GM19455 (cell line): ENCODE measurements at regions not wholly inside any gene's neighbourhood (a gene's known extent, or its start where the extent isn't known, plus 50 kb on each side); places are given as distances from the start of the nearest gene placed in this dataset.
"Not testable (repeated sequence)": the region's sequence is repeated elsewhere in the genome, so short reads cannot be mapped to it uniquely, and the experiment has no call there.

Experiments
- ATAC-seq: cut with Tn5 transposase; IDR thresholded peaks from one replicate; pipeline ENCODE4 v1.9.1; 2021; ENCODE audit not compliant: unreplicated experiment

DNA sequence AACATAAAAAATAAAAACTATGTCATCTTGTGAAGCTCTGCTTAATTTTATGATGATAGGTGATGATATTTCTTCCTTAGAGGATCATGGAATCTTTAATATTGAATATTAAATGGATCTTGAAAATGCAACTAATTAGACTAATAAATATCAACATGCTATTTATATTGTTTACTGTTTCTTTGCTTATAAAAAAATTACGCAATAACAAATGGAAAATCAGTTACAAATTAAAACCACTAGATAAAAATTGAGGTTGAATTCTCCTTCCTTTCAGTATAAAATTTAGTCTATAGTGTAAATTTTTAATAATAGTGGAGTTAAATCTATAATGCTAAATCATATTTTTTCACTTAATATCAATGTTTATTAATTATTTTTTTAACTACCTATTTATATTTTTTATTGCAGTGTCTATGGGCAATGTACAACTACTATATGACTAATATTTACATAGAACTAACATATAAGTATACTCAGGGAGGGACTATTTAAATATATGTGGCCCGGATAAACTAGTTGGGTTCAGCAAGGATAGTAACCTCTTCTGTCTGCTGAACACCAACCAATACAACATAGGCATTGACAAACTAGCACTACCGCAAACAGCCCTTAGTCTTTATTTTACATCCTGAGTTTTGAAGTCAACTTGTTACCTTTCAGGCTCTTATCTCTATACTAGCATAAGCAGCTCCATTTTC is 628.0 kb downstream of the EFNB2 start:
- no peak for ATAC-seq

DNA sequence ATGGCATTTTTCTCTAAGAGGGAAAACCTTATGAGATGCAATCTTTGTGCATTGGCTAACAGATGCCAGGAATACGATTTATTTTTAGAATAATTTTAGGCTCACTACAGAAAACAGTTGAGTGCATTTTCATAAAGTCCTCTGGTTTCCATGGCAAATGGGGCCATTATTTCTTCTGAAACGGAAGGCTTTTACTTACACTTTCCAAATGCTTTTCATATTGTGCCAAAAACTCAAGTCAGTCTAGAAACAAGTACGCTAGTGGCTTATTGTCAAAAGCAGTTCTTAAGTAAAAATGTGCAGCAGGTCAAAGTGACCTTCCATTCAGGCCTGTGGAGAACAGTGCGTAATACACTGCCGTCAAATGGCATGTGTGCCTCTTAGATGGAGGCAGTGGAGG is 628.7 kb downstream of the EFNB2 start:
- no peak for ATAC-seq

DNA sequence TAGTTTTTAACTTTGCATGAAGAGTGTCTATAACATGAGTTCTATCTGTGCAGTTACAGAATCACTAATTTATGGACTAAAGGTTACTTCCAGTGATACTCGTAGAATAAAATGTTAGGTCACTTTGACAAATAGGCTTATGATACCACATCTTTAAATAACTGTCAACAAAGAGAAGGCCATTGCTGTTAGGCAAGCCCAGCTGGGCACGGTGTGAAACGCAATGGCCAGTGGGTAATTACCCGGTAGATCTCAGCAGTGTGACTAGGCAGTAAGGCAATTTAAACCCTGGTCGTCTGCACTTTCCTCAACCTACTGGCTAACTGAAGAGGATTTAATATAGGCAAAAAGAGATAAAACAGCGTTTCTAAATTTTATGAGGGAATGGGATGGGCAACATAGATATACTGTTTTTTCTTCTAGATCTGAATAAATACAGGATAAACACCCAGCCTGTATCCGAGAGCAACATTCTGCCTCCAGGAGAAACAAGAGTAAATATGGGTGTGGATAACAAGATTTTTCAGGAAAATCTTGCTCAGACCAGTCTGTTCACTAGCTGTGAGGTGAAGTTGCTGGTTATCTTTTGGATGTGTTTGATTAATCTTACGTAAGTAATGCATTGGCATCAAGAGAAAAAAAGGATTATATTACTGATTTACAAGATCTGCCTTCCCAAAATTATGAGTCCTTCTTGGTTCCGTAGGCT is 631.3 kb downstream of the EFNB2 start:
- no peak for ATAC-seq

DNA sequence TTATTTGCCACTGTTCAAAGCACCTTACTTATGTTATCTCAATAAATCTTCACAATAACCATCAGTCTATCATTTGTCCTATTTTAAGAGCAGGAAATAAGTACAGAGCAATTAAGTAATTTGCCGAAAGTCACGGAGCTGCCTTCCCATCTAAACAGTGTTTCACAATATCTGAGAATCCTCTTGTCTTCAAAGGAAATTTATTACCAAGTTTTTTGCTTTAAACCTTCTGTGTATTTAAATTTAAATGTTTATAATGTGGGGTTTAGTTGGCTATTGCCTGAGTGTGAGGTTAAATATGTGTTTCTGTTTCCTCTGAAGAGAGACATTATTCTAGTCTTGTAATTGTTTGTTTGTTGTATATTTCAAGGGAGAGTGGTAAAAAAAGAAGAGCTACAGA is 633.1 kb downstream of the EFNB2 start:
- no peak for ATAC-seq

DNA sequence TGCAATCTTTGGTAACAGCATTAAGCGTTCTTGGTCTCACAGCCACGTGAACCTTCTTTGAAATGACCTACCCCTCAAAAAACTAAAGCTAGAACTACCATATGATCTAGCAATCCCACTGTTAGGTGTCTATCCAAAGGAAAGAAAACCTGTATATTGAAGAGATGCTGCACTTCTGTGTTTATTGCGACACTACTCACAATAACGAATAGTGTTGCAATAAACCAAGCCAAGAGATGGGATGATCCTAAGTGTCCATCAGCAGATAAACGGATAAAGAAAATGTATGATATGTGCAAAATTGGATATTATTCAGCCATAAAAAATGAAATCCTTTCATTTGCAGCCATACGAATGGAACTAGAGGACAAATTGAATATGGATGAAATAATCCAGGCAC is 637.9 kb downstream of the EFNB2 start:
- no peak for ATAC-seq

DNA sequence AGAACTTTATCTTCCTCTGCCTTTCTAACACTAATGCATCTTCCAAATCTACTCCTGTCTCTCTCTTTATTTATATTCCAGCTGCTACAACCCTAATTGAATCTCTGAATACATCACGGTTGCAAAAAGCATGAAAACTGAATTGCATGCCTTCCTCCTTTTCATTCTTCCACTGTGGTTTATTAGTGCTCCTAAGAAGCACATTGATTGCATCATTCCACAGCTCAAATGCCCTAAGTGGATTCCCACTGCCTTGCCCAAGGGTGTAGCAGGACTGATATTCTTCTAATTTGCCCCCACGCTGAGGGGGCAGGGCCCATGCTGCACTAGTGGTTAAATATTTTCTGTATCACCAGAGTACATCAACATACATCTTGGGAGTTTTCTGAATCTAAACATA is 640.8 kb downstream of the EFNB2 start:
- no peak for ATAC-seq

DNA sequence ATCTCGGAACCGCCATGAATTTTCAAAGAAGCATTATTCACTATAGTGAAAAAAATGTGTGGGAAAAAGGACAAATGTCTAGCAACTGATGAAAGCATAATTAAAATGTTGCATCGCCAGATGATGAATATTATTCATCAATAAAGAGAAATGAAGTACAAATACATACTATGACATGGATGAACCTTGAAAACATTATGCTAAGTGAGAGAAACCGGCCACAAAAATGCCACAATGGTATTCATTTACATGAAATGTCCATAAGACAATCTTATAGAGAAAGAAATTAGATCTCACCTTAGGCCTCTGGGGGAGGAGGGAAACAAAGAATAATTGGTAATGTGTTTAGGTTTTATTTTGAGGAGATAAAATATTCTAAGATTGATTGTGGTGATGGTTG is 645.0 kb downstream of the EFNB2 start:
- ATAC-seq: no peak

DNA sequence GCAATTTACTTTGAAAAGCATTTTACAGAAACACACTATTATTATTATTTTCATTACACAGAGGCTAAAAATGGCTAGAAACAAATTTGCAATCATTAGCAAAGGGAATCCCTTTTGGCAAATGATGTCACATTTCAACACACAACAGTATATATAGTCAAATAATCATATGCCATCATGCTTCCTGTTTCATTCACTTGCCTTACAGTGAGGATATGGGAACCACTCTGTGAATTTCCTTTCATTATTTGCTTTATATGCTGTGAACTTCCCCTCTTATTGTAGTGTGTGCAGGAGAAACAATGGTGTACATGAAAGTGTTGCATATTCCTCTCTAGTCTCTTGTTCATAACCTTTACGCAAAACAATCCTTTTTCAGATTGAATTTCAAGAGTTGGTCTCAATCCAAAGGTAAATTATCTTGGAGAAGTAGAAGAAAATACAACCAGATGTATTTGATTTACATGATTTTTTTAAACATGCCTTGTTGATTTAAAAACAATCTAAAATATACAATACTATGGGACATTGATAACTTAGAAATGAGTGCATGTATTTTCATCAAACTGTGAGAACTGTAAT is 657.3 kb downstream of the EFNB2 start:
- no peak for ATAC-seq

DNA sequence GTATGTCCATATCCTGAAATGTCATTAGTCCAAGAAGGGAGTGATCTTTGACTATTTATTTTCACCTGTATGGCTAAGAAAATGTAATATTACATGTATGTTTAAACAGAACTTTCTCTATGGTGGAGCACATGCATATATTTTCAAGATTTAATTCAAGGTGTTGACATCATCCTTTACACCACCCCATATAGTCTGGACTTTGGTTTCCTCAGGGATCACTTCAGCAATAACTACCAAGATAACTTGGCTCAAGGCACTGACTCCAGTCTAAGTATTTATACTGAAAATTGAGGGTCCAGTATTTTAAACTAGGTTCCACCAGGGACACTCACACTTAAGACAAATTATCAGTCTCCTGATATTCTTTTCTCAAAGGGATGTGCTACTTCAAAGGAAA is 660.6 kb downstream of the EFNB2 start:
- ATAC-seq: no peak

DNA sequence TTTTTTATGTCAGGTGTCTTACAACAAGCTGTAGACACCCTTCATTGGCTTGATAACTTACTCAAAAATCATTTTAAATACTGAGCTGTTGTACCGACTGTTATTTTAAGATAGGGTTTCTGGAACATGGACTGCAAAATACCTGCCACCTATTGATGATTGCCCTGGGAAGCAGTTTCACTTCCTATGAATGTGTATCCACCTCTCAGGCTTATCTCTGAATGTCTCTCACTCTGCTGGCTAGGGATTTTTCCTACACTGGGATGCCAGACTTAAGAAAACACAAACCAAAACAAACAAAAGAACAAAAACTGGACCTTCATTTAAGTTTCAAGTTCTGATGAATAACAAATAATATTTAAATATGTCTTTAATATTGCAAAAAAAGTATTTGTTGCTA is 663.7 kb downstream of the EFNB2 start:
- ATAC-seq: no peak

DNA sequence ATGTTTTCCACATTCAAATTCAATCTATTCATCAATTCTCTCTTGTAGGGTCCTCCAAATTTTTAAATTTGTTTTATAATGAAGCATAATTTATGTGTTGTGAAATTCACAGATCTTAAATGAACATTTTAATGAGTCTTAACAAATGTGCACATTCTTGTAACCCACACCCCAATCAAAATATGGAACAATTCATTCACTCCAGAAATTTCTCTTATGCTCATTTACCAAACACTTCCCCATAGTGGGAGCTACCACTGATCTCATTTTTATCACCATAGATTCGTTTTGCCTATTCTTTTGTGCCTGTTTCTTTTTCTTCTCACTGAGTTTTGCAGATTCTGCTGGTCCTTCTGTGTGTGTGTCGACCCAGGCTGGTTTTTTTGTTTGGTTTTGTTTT is 664.1 kb downstream of the EFNB2 start:
- ATAC-seq: no peak

DNA sequence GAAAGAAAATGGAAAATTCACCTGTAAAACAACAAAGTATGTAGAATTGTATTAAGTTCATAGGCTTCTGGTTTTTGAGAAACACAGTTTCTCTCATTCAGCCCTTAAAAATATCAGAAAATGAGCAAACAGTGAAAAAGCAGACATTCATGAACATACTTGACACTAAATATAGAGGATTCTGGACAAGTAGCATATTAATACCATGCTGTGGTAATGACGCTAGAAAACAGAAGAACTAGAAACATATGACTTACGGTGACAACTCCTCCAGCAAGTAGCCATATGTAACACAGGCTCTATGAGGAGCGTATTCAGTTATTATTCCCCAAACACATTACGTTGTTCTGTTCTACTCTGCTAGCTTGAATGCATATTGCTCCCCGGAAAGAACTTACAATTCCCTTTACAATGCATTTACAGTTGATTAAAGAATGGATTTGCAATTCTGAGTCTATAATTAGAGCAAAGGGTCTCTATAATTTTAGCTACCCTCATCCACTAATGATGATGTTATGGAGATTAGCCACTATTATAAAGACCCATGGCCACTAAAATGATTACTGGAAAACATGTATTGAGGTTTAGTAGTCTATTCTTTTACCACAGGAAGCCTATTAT is 672.1 kb downstream of the EFNB2 start:
- no peak for ATAC-seq

DNA sequence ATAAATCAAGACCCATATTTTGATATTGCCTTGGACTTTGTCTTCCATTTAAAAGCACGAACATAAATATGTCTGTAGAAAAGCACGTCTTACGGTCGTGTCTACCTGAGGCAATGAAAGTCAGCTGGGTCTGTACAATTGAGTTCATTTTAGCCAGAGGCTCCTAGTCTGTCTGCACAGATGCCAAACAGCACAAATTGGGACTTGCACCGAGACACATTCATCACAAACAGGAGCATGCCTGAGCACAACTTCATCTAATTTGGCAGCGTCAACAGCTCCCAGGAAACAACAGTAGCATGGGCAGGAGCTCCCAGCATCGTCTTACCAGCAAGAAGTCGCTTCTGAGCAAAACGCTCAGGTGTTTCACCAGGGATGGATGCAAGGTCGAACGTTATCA is 687.0 kb downstream of the EFNB2 start:
- ATAC-seq: no peak

DNA sequence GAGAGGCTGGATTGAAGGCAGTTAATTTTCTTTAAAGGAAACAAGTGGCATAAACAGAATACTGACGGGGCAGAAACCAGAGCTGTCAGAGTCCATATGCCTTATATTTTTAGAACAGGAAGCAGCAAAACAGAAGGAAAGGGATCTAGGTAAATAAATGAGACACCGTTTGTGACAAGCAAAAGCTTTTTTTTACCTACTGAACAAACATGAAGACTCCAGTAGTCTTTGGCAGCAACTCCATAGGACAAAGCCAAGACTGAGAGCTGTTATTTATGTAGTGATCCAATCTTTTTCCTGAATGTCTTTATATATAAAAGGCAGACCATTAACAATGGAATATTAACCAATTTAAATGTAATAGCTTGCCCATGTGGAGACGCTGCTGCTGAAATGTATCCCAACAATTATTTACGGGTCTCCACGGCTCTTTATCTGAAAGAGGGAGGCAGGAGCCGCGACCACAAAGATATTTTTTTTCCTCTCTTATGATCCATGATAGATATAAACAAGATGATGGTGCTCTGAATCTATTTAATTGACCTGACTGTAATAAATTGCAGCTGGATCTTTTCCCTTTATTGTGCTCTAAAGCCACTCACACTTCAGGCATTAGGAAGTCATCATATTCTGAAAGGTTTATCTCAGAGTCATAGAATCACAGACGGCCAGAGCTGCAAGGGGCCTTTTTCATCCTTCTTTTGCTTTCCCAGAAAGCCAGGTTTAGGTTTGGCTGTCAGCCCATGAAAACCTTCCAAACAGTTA is 687.8 kb downstream of the EFNB2 start:
- no peak for ATAC-seq

DNA sequence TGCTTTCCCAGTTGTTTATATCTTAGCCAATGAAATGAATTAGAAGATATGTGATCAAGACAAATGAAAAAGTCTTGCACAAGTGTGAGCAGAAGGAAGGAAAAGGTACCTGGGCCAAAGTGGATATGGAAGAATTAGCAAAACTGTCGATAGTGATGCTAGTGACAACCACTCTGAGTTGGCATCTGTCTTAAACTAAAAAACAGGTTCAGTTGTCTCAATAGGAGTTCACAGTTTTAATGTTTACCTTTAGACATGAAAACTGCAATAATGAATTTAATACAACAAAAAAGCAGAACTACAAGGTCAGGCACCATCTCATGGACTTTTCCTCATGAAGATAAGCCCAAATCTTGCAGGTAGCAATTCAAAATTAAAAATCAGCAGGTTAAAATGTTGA is 688.5 kb downstream of the EFNB2 start:
- ATAC-seq: no peak

DNA sequence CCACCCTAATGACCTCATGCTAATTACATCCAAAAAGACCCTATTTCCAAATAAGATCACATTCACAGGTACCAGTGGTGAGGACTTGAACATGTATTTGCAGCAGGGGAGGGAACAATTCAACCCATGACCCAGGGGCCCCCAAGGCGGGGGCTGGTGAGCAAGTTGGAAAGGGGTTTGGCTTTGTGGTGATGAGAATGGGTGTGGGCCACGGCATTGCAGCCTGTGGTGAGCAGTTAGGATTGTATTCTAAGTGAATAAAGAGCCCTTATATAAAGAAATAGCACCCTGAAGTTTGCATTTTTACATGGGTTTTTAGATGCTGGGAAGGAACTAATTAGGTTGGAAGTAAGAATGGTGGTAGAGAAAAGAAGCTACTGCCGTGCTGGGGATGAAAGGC is 694.2 kb downstream of the EFNB2 start:
- ATAC-seq: no peak

DNA sequence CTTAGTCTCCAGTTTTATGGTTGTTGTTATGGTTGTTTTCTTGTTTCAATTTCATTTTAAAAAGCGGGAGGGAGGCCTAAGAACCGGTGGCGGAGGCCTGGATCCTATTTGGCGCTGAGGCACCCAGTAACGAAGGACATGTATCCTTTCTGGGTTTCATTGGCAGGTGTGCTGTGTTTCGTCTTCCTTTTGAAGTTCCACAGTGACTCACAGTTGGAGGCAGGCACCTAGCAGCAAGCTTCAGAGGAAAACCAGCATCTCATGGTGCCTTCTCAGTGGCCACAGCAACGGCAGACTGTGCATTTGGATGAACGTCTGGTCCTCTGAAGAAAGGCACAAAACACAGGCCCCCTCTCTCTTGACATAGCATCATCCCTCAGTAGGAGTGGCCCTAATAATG is 697.2 kb downstream of the EFNB2 start:
- no peak for ATAC-seq

DNA sequence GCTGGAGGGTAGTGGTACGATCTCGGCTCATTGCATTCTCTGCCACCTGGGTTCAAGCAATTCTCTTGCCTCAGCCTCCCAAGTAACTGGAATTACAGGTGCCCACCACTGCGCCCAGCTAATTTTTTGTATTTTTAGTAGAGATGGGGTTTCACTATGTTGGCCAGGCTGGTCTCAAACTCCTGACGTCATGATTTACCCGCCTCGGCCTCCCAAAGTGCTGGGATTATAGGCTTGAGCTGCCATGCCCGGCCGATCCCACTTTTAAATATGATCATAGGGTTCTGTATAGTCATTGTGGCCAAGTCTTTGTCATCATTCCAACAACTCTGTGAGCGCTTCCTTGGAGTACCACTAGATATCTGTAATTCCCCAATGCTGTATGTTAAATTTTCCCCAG is 698.2 kb downstream of the EFNB2 start:
- not testable (repeated sequence) for ATAC-seq

DNA sequence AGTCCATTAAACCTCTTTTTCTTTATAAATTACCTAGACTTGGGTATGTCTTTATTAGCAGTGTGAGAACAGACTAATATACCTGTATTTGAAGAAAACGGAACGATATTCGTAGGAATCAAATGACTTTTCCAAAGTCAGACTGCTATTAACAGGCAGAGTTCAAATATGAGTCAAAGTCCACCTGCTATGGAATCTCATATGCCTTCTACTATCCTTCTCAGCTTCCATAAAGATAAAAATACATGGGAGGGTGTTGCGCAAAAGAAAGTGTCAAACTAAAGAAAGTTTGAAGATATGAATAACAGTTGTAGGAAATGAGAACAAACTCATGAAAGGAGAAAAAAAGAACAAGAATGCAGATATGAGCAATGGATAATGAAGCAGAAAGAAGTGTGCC is 704.6 kb downstream of the EFNB2 start:
- ATAC-seq: no peak

DNA sequence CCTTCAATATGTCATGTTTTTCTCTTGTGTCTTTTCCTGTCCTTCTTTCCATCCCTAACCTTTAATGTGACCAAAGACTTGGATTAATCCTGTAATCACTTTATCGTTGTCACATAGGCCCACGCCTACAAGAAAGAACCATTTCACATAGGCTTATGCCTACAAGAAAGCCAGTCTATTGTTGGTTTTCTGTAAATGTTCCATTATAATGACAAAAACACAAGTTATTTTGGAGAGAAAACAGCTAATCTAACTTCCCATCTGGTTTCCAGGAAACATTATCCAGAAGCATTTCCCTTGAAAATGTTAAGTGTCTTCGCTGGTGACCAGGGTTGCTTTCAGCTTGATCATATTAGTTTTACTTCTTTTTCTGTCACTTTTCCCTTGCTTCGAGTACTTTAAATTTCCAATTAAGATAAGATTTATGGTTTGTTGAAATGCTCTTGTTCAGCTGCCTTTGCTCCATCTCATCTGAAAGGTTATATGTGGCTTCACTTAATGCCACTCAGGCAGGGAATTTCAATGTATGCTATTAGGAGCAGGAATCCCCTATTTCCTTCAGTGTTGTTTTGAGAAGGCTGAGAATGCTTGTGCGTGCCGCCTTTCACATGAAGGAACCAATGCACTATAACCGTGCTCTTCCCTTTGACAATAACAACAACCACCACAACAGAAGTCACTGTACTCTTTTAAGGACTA is 708.2 kb downstream of the EFNB2 start:
- ATAC-seq: no peak

DNA sequence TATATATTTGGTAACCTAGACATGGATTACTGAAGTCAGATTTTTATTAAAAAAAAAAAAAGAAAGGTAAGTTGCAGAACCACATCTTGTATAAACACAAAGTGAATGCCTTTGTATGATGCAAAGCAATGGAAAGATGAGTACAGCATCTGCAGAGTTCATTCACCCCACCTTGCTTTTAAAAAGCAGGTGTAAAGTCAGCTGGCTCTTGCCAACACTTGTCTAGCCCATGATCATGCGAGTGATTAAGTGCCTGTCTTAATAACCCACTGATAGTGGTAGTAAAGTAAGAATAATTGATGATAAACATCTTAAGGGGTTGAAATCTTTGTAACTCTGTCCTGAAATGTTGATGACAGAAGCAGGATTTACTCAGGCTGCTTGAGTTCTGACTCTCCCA is 710.4 kb downstream of the EFNB2 start:
- no peak for ATAC-seq
